HG02885 (cell line): ENCODE measurements at regions not wholly inside any gene's neighbourhood (a gene's known extent, or its start where the extent isn't known, plus 50 kb on each side); places are given as distances from the start of the nearest gene placed in this dataset.
"Not testable (repeated sequence)": the region's sequence is repeated elsewhere in the genome, so short reads cannot be mapped to it uniquely, and the experiment has no call there.

ENCODE experiments used
- ATAC-seq: cut with Tn5 transposase; IDR thresholded peaks from one replicate; pipeline ENCODE4 v1.9.1; 2021; ENCODE audit warnings: mild to moderate bottlenecking; ENCODE audit not compliant: unreplicated experiment, poor library complexity

DNA sequence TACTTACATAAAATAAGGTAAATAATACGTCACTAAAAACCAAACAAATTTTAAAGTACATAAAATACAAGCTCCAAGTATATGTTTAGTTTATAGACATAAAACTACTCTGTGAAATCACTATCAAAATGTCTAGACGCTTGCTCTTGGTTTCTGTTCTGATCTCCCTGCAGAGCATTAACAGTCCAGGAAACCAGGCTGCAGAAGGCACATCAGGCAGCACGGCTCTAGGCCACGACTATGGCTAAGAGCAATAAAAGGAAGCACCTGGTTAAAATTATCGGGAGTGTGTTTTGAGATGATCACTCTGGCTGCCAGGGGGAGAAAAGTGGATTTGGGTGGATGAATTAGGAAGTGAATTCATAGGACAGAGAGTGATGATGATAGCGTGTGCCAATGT lies 196.0 kb upstream of the SPHKAP start:
- ATAC-seq: no peak

GRCh38 chr2:228374741-228375140 lies 193.3 kb upstream of the SPHKAP start:
- ATAC-seq: no peak

DNA sequence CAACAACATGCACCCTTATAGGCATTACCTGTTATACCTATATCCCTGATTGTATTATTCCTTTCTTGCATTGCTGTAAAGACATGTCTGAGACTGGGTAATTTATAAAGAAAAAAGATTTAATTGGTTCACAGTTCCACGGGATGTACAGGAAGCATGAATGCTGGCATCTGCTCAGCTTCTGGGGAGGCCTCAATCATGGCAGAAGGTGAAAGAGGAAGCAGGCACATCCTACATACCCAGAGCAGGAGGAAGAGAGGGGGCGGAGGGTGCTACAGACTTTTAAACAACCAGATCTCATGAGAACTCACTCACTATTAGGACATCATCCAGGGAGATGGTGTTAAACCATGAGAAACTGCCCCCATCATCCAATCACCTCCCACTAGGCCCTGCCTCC lies 191.7 kb upstream of the SPHKAP start:
- no peak for ATAC-seq

- no peak for ATAC-seq
These were observed 190.7 kb upstream of the SPHKAP start for GRCh38 chr2:228372212-228372611.

DNA sequence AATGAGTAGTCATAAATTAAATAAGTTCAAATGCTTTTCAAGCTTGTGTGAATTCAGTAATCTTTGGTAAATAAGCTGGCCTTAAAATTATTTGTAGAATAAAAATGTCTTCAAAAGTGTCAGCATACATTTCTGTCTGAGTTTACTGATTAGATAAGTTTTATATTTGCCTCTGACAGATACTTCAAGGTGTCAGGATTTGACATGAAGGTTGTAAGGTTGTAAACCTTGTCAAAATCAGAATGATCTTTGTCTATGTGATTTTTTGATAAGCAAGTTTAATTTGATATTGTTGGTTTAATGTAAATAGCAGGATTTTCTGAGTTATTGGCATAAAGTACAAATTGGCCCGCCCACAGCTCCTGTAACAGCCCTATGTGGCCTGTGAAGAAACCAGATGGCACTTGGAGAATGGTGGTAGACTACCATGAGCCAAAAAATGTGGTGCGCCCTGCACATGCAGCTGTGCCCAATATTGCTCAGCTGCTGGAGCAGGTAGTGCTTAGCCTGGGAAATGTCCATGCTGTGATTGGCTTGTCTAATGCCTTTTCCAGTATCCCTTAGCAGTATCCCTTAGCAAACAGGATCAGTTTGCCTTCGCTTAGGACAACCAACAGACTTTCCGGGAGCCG lies 188.0 kb upstream of the SPHKAP start:
- ATAC-seq: no peak

- no peak for ATAC-seq
These were observed 185.9 kb upstream of the SPHKAP start for GRCh38 chr2:228367356-228367755.

- no peak for ATAC-seq
These were observed 178.0 kb upstream of the SPHKAP start for GRCh38 chr2:228359473-228359872.

DNA sequence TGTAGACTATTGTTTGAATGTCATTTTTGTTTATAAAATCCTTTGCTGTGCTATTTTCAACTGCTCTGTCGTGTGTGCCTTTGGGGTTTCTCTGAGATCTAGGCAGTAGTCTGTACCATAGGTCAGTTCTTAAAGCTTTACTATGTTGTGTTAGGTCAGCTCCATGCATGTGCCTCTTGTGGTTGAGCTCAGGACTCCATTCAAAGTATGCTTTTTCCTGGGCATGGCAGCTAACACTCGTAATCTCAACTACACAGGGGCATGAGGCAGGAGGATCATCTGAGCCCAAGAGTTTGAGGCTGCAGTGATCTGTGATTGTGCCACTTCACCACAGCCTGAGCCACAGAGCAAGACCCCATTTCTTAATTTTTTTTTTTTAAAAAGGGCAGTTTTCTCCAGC lies 174.4 kb upstream of the SPHKAP start:
- ATAC-seq: no peak

DNA sequence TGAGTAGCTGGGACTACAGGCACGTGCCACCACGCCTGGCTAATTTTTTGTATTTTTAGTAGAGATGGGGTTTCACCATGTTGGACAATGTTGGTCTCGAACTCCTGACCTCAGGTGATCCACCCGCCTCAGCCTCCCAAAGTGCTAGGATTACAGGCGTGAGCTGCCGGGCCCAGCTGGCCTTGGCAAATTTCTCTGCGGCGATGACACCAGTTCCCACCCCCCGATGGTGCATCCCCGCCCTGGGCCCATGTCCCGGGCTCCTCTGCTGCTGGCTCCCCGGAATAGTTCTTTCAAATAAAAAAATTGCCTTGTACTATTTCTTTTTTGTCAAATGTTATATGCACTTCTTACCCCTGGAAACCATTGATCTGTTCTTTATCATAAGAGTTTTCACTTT lies 171.5 kb upstream of the SPHKAP start:
- not testable (repeated sequence) for ATAC-seq

DNA sequence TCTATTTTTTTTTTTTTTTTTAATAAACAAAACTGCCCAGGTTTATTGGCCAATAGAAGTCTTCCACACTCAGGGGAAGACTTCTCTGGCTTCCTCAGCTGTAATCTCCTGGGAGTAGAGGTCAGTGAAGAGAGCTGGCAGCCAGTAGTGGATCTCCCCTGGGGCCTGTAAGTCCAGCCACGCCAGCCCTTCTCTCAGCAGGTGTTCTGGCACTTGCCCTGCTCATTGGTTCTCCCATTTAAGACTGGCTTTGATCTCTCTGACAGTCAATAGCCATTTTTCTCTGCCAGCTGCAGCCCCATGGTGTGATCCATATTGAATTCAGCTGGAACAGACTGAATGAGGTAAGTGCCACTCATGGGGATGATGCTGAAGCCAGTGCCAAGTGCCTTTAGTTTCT lies 170.6 kb upstream of the SPHKAP start:
- ATAC-seq: no peak

DNA sequence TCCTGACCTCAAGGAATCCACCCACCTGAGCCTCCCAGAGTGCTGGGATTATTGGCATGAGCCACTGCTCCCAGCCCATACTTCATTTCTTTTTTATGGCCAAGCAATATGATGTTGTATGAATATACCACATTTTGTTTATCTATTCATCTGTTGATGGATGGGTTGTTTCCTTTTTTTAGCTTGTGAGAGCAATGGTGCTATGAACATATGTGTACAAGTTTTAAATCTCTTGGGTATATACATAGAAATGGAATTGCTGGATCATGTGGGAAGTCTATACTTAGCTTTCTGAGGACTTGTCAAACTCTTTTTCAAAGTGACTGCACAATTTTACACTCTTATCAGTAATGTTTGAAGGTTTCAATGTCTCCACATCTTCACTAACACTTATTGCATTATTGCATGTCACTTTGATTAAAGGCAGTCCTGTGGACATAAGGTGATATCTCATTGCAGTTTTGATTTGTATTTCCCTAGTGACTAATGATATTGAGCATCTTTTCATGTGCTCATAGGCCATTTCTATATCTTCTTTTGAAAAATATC lies 167.1 kb upstream of the SPHKAP start:
- ATAC-seq: no peak

GRCh38 chr2:228344531-228344930 lies 163.0 kb upstream of the SPHKAP start:
- ATAC-seq: no peak

- no peak for ATAC-seq
These were observed 158.0 kb upstream of the SPHKAP start for GRCh38 chr2:228339525-228339924.

- ATAC-seq: no peak
These were observed 152.7 kb upstream of the SPHKAP start for GRCh38 chr2:228334180-228334579.

- no peak for ATAC-seq
These were observed 147.8 kb upstream of the SPHKAP start for GRCh38 chr2:228329282-228329681.

DNA sequence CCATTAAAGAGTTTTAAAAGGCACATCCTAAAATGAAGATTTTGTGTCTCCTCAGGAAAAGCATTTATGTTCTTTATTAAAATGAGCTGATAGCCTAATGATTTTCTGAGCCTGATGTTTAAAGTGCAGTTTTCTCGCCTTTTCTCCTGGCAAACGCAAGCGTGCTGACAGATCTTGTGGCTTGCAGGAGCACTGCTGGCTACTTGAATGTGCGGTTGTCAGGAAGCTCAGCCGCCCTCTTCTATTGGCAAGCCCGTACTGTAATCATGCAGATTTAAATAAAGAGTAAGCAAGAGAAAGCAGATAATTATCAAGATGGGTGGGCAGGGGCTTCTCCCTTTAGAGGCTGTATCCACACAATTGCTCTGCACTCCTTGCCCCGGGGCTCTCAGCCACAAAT lies 139.5 kb upstream of the SPHKAP start:
- ATAC-seq: no peak

DNA sequence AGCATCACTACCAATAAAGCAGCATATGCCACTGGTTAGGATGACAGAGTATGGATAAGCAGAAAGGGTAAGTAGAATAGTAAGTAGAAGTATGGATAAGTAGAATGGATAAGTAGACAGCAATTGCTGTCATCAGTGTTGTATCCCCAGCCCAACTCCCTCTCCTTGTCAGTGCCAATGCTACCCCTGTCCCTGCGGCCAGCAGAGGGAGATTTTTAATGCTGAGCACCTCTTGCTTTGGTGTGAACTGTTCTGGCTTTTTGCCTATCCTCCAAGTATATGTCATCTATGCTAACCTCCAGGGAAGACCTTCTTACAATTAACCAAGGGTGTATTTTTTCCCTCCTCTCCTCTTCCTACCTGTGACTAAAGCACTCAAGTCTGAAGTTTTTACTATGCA lies 136.7 kb upstream of the SPHKAP start:
- ATAC-seq: peak; percentile 57

GRCh38 chr2:228312172-228312571 lies 130.7 kb upstream of the SPHKAP start:
- no peak for ATAC-seq

- ATAC-seq: no peak
These were observed 122.5 kb upstream of the SPHKAP start for GRCh38 chr2:228303960-228304359.

GRCh38 chr2:228283491-228284171 lies 102.1 kb upstream of the SPHKAP start:
- ATAC-seq: no peak

DNA sequence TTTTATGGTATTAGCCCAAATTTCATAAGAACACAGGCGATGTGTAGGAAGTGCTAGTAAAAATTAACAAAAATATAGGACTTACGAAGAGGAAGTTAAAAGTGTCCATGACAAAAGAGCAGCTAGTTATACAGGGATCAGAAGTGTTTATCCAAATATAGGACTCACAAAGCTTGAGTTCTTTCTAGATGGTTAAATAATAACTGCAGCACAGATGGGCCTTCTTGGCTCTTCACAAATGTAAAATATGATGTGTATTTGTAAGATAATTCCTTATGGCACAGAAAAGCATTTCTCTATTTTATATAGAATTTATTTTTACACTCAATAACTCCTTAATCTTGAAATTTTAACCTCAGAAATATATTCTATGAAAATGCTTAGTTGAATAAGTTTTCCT lies 100.9 kb upstream of the SPHKAP start:
- no peak for ATAC-seq

- no peak for ATAC-seq
These were observed 91.7 kb upstream of the SPHKAP start for GRCh38 chr2:228273159-228273558.
